ENCODE measurements at regions not wholly inside any gene's neighbourhood (a gene's known extent, or its start where the extent isn't known, plus 50 kb on each side); places are given as distances from the start of the nearest gene placed in this dataset.

GRCh38 chr12:61138415-61138759 is 1121.8 kb upstream of the USP15 start:
- H3K36me3 ChIP-seq (replicated peaks in 1 of 2), result no peaks in the 10 kb centered on the region
- H3K9me3 ChIP-seq (replicated peaks in 1 of 3), result no peaks in the 10 kb centered on the region
- H3K4me3 ChIP-seq, result no peak overlapping the region
- H3K27ac ChIP-seq, result no peak overlapping the region
- TF ChIP-seq CTCF (IDR thresholded peaks at IDR 0.05), result no peak
- no peak for TF ChIP-seq POLR2A (IDR thresholded peaks at IDR 0.05)
- no peaks in the 10 kb centered on the region for H3K27me3 ChIP-seq
- intact Hi-C loops (cut with DNase I), result no loop called here
- no peak for DNase-seq
- H3K4me1 ChIP-seq (replicated peaks in 1 of 2), result no peaks in the 10 kb centered on the region

GRCh38 chr12:61161961-61162360 is 1098.2 kb upstream of the USP15 start:
- TF ChIP-seq POLR2A (IDR thresholded peaks at IDR 0.05) (no peak), CTCF (IDR thresholded peaks at IDR 0.05) (no peak)
- Histone ChIP-seq H3K4me3 (no peak overlapping the region), H3K27ac (no peak overlapping the region), H3K27me3 (no peaks in the 10 kb centered on the region), H3K9me3 (replicated peaks in 1 of 3) (no peaks in the 10 kb centered on the region), H3K4me1 (replicated peaks in 1 of 2) (no peaks in the 10 kb centered on the region), H3K36me3 (replicated peaks in 1 of 2) (no peaks in the 10 kb centered on the region)
- no peak for DNase-seq
- intact Hi-C loops (cut with DNase I), result no loop called here
- 12 to 51% (median 35%) methylated on average over 2 of the region's 2 CpGs for WGBS, 4 donors

- intact Hi-C loops (cut with DNase I), result no loop called here
- H3K27ac ChIP-seq, result no peak overlapping the region
Observed at GRCh38 chr12:61188801-61189595, 1071.2 kb upstream of the USP15 start.

GRCh38 chr12:61213646-61214045 is 1046.6 kb upstream of the USP15 start:
- Histone ChIP-seq H3K36me3 (replicated peaks in 1 of 2) (no peaks in the 10 kb centered on the region), H3K27me3 (no peaks in the 10 kb centered on the region), H3K4me1 (replicated peaks in 1 of 2) (no peaks in the 10 kb centered on the region), H3K4me3 (no peak overlapping the region), H3K27ac (no peak overlapping the region), H3K9me3 (replicated peaks in 1 of 3) (no peaks in the 10 kb centered on the region)
- 73 to 83% (median 78%) methylated on average over 3 of the region's 3 CpGs for WGBS, 4 donors
- no peak for DNase-seq
- TF ChIP-seq CTCF (IDR thresholded peaks at IDR 0.05) (no peak), POLR2A (IDR thresholded peaks at IDR 0.05) (no peak)
- intact Hi-C loops (cut with DNase I), result no loop called here

More at GRCh38 chr12:61188801-61189595, 1071.2 kb upstream of the USP15 start:
- Histone ChIP-seq H3K4me3 (no peak overlapping the region), H3K36me3 (replicated peaks in 1 of 2) (no peaks in the 10 kb centered on the region), H3K9me3 (replicated peaks in 1 of 3) (no peaks in the 10 kb centered on the region), H3K4me1 (replicated peaks in 1 of 2) (no peaks in the 10 kb centered on the region), H3K27me3 (no peaks in the 10 kb centered on the region)
- DNase-seq, result no peak
- TF ChIP-seq CTCF (IDR thresholded peaks at IDR 0.05) (no peak), POLR2A (IDR thresholded peaks at IDR 0.05) (no peak)
- 75 to 86% (median 82%) methylated on average over 17 to 18 of the region's 18 CpGs for WGBS, 4 donors

Data from adrenal gland (tissue), 9 donors.